ENCODE measurements at regions not wholly inside any gene's neighbourhood (a gene's known extent, or its start where the extent isn't known, plus 50 kb on each side); places are given as distances from the start of the nearest gene placed in this dataset.

DNA sequence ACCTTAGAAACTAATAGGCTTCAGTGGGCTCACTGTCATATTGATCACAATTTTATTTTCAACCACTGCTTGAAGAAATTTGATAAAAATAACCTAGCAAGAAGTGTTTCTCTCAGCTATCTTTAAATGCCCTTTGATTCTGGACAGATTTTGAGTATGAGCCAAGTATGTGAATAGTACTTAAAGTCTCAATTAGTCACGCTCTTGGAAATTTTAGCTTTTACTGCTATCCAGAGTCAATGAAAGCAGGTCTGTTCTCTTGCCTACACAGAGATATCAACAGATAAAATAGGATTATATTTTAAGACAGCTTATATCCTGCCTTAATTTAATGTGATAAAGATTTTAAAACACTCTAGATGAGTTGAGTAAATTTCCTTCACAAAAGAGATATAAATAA, 337.3 kb downstream of the CBLN2 start:
- Histone ChIP-seq H3K9me3 (no peaks in the 10 kb centered on the region), H3K27ac (no peak overlapping the region), H3K27me3 (no peaks in the 10 kb centered on the region), H3K36me3 (no peaks in the 10 kb centered on the region), H3K4me3 (no peak overlapping the region), H3K4me1 (no peaks in the 10 kb centered on the region)
- DNase-seq (no peak), ATAC-seq (no peak)
- intact Hi-C loops (cut with DNase I; ENCODE audit: low total_unique reads), result no loop called here
- in situ Hi-C loops (cut with MboI; ENCODE audit: low sequenced_read_pairs in 4 of 4), result no loop called here
- TF ChIP-seq CTCF (IDR thresholded peaks at IDR 0.05 in 4 of 5, conservative IDR thresholded peaks at IDR 0.05 in 1 of 5), result no peak

GRCh38 chr18:72201032-72201431, 343.1 kb downstream of the CBLN2 start:
- intact Hi-C loops (cut with DNase I; ENCODE audit: low total_unique reads), result no loop called here
- no peak for ATAC-seq
- Histone ChIP-seq H3K4me1 (no peaks in the 10 kb centered on the region), H3K4me3 (no peak overlapping the region), H3K36me3 (no peaks in the 10 kb centered on the region), H3K9me3 (no peaks in the 10 kb centered on the region), H3K27me3 (no peaks in the 10 kb centered on the region), H3K27ac (no peak overlapping the region)
- no peak for DNase-seq
- no peak for TF ChIP-seq POLR2A (IDR thresholded peaks at IDR 0.05)
- TF ChIP-seq CTCF (IDR thresholded peaks at IDR 0.05 in 4 of 5, conservative IDR thresholded peaks at IDR 0.05 in 1 of 5), result no peak
- in situ Hi-C loops (cut with MboI; ENCODE audit: low sequenced_read_pairs in 4 of 4), result no loop called here

GRCh38 chr18:72197591-72197990, 346.6 kb downstream of the CBLN2 start:
- ATAC-seq, result no peak
- no peak overlapping the region for H3K4me3 ChIP-seq
- H3K27me3 ChIP-seq, result no peaks in the 10 kb centered on the region
- no peak for DNase-seq
- H3K36me3 ChIP-seq, result no peaks in the 10 kb centered on the region
- H3K4me1 ChIP-seq, result no peaks in the 10 kb centered on the region
- intact Hi-C loops (cut with DNase I; ENCODE audit: low total_unique reads), result no loop called here
- peaks cover 0 to 4% (median 0%) of the 10 kb centered on the region in 3 donors for H3K9me3 ChIP-seq
- in situ Hi-C loops (cut with MboI; ENCODE audit: low sequenced_read_pairs in 4 of 4), result no loop called here
- no peak overlapping the region for H3K27ac ChIP-seq
- TF ChIP-seq POLR2A (IDR thresholded peaks at IDR 0.05) (no peak), CTCF (IDR thresholded peaks at IDR 0.05 in 4 of 5, conservative IDR thresholded peaks at IDR 0.05 in 1 of 5) (no peak)

- Histone ChIP-seq H3K27me3 (no peaks in the 10 kb centered on the region), H3K4me1 (no peaks in the 10 kb centered on the region), H3K9me3 (peaks cover 0 to 4% (median 0%) of the 10 kb centered on the region in 3 donors), H3K4me3 (no peak overlapping the region), H3K27ac (no peak overlapping the region), H3K36me3 (no peaks in the 10 kb centered on the region)
- intact Hi-C loops (cut with DNase I; ENCODE audit: low total_unique reads) (no loop called here), in situ Hi-C loops (cut with MboI; ENCODE audit: low sequenced_read_pairs in 4 of 4) (no loop called here)
- no peak for ATAC-seq
- no peak for TF ChIP-seq CTCF (IDR thresholded peaks at IDR 0.05 in 4 of 5, conservative IDR thresholded peaks at IDR 0.05 in 1 of 5)
- TF ChIP-seq POLR2A (IDR thresholded peaks at IDR 0.05), result no peak
- DNase-seq, result no peak
Measured at GRCh38 chr18:72194072-72194471, 350.1 kb downstream of the CBLN2 start.

GRCh38 chr18:72187956-72188355, 356.2 kb downstream of the CBLN2 start:
- Histone ChIP-seq H3K27me3 (no peaks in the 10 kb centered on the region), H3K27ac (no peak overlapping the region), H3K36me3 (no peaks in the 10 kb centered on the region), H3K4me1 (no peaks in the 10 kb centered on the region), H3K9me3 (no peaks in the 10 kb centered on the region), H3K4me3 (no peak overlapping the region)
- ATAC-seq, result no peak
- in situ Hi-C loops (cut with MboI; ENCODE audit: low sequenced_read_pairs in 4 of 4) (no loop called here), intact Hi-C loops (cut with DNase I; ENCODE audit: low total_unique reads) (no loop called here)
- no peak for DNase-seq
- TF ChIP-seq POLR2A (IDR thresholded peaks at IDR 0.05) (no peak), CTCF (IDR thresholded peaks at IDR 0.05 in 4 of 5, conservative IDR thresholded peaks at IDR 0.05 in 1 of 5) (no peak)
